Activated CD4-positive, alpha-beta T cell treated with anti-CD3 and anti-CD28 coated beads, Interleukin-2, amount 10 ng/mL, durations not matched to agents 7 days and 5 days (primary cell): ENCODE measurements at regions not wholly inside any gene's neighbourhood (a gene's known extent, or its start where the extent isn't known, plus 50 kb on each side); places are given as distances from the start of the nearest gene placed in this dataset.
A peak's percentile ranks its signal among the peaks of the same experiment; 100 is the strongest.

ENCODE experiments used
- CTCF ChIA-PET: fragments of 350-600 bp; sonication (Branson Sonifier 250); formaldehyde crosslinking; loops from one replicate; lab custom pipeline; 2021; ENCODE audit warnings: antibody characterized with exemption; lab: Charles Lee
- POLR2A ChIA-PET: fragments of 350-600 bp; sonication (Branson Sonifier 250); formaldehyde crosslinking; loops from one replicate; lab custom pipeline; 2021; ENCODE audit warnings: antibody characterized with exemption; lab: Charles Lee
- DNase-seq: peaks from one replicate; pipeline ENCODE4 v3.0.0-alpha.2; 2020
- H3K27ac Mint-ChIP-seq: one replicate; pipeline ENCODE4 v1.8.0; 2021; ENCODE audit warnings: mild to moderate bottlenecking, moderate library complexity, mixed read lengths
- H3K27me3 Mint-ChIP-seq: one replicate; pipeline ENCODE4 v1.8.0; 2021; ENCODE audit warnings: mixed read lengths
- H3K36me3 Mint-ChIP-seq: one replicate; pipeline ENCODE4 v1.8.0; 2021; ENCODE audit warnings: low read depth, mixed read lengths
- H3K4me1 Mint-ChIP-seq: one replicate; pipeline ENCODE4 v1.8.0; 2021; ENCODE audit warnings: mixed read lengths
- H3K4me3 Mint-ChIP-seq: one replicate; pipeline ENCODE4 v1.8.0; 2021; ENCODE audit warnings: mild to moderate bottlenecking, moderate library complexity, mixed read lengths
- H3K9me3 Mint-ChIP-seq: one replicate; pipeline ENCODE4 v1.8.0; 2021; ENCODE audit warnings: mixed read lengths

- H3K27me3 Mint-ChIP-seq: no peaks in the 10 kb centered on the region
- no peak for DNase-seq
- peaks cover 9% of the 10 kb centered on the region for H3K9me3 Mint-ChIP-seq
- POLR2A ChIA-PET: no interaction called here
- H3K36me3 Mint-ChIP-seq: no peaks in the 10 kb centered on the region
- no peak overlapping the region for H3K27ac Mint-ChIP-seq
- CTCF ChIA-PET: no interaction called here
- H3K4me3 Mint-ChIP-seq: no peak overlapping the region
- H3K4me1 Mint-ChIP-seq: no peaks in the 10 kb centered on the region
Observed at GRCh38 chr7:68424658-68425297, 1173.5 kb upstream of the AUTS2 start.

GRCh38 chr7:68425377-68425776 lies 1172.9 kb upstream of the AUTS2 start:
- ChIA-PET POLR2A (no interaction called here), CTCF (no interaction called here)
- H3K4me1 Mint-ChIP-seq: no peaks in the 10 kb centered on the region
- no peak overlapping the region for H3K27ac Mint-ChIP-seq
- H3K36me3 Mint-ChIP-seq: no peaks in the 10 kb centered on the region
- DNase-seq: no peak
- H3K4me3 Mint-ChIP-seq: no peak overlapping the region
- peaks cover 9% of the 10 kb centered on the region for H3K9me3 Mint-ChIP-seq
- no peaks in the 10 kb centered on the region for H3K27me3 Mint-ChIP-seq

GRCh38 chr7:68429411-68430117 lies 1168.7 kb upstream of the AUTS2 start:
- H3K27ac Mint-ChIP-seq: no peak overlapping the region
- H3K9me3 Mint-ChIP-seq: peaks cover 14% of the 10 kb centered on the region
- H3K4me3 Mint-ChIP-seq: no peak overlapping the region
- POLR2A ChIA-PET: no interaction called here
- H3K4me1 Mint-ChIP-seq: no peaks in the 10 kb centered on the region
- CTCF ChIA-PET: no interaction called here
- H3K27me3 Mint-ChIP-seq: no peaks in the 10 kb centered on the region
- no peaks in the 10 kb centered on the region for H3K36me3 Mint-ChIP-seq
- DNase-seq: no peak

GRCh38 chr7:68432585-68432984 lies 1165.7 kb upstream of the AUTS2 start:
- ChIA-PET CTCF (no interaction called here), POLR2A (no interaction called here)
- Mint-ChIP-seq H3K4me1 (no peaks in the 10 kb centered on the region), H3K27me3 (no peaks in the 10 kb centered on the region), H3K4me3 (no peak overlapping the region), H3K27ac (no peak overlapping the region), H3K36me3 (no peaks in the 10 kb centered on the region), H3K9me3 (peaks cover 21% of the 10 kb centered on the region)
- DNase-seq: no peak

GRCh38 chr7:68433462-68434070 lies 1164.7 kb upstream of the AUTS2 start:
- H3K27me3 Mint-ChIP-seq: no peaks in the 10 kb centered on the region
- CTCF ChIA-PET: no interaction called here
- H3K27ac Mint-ChIP-seq: no peak overlapping the region
- POLR2A ChIA-PET: no interaction called here
- H3K9me3 Mint-ChIP-seq: peaks cover 22% of the 10 kb centered on the region
- no peaks in the 10 kb centered on the region for H3K36me3 Mint-ChIP-seq
- H3K4me3 Mint-ChIP-seq: no peak overlapping the region
- no peaks in the 10 kb centered on the region for H3K4me1 Mint-ChIP-seq
- DNase-seq: no peak

GRCh38 chr7:68434857-68435256 lies 1163.4 kb upstream of the AUTS2 start:
- no peaks in the 10 kb centered on the region for H3K27me3 Mint-ChIP-seq
- H3K4me3 Mint-ChIP-seq: no peak overlapping the region
- ChIA-PET CTCF (no interaction called here), POLR2A (no interaction called here)
- no peaks in the 10 kb centered on the region for H3K4me1 Mint-ChIP-seq
- H3K36me3 Mint-ChIP-seq: no peaks in the 10 kb centered on the region
- H3K27ac Mint-ChIP-seq: no peak overlapping the region
- DNase-seq: no peak
- peaks cover 24% of the 10 kb centered on the region for H3K9me3 Mint-ChIP-seq

- H3K4me3 Mint-ChIP-seq: no peak overlapping the region
Observed at GRCh38 chr7:68438016-68438415, 1160.3 kb upstream of the AUTS2 start.

GRCh38 chr7:68438811-68439210 lies 1159.5 kb upstream of the AUTS2 start:
- DNase-seq: no peak
- Mint-ChIP-seq H3K27ac (no peak overlapping the region), H3K27me3 (no peaks in the 10 kb centered on the region), H3K4me1 (no peaks in the 10 kb centered on the region), H3K36me3 (no peaks in the 10 kb centered on the region), H3K9me3 (peaks cover 32% of the 10 kb centered on the region), H3K4me3 (no peak overlapping the region)
- ChIA-PET CTCF (no interaction called here), POLR2A (no interaction called here)

More at GRCh38 chr7:68438016-68438415, 1160.3 kb upstream of the AUTS2 start:
- H3K36me3 Mint-ChIP-seq: no peaks in the 10 kb centered on the region
- CTCF ChIA-PET: no interaction called here
- H3K4me1 Mint-ChIP-seq: no peaks in the 10 kb centered on the region
- no peak overlapping the region for H3K27ac Mint-ChIP-seq
- no peak for DNase-seq
- POLR2A ChIA-PET: no interaction called here
- peaks cover 29% of the 10 kb centered on the region for H3K9me3 Mint-ChIP-seq
- H3K27me3 Mint-ChIP-seq: no peaks in the 10 kb centered on the region

- CTCF ChIA-PET: no interaction called here
- POLR2A ChIA-PET: no interaction called here
Observed at GRCh38 chr7:68439897-68440296, 1158.4 kb upstream of the AUTS2 start.

GRCh38 chr7:68440866-68441265 lies 1157.4 kb upstream of the AUTS2 start:
- peaks cover 26% of the 10 kb centered on the region for H3K9me3 Mint-ChIP-seq
- CTCF ChIA-PET: no interaction called here
- POLR2A ChIA-PET: no interaction called here
- H3K36me3 Mint-ChIP-seq: no peaks in the 10 kb centered on the region
- no peaks in the 10 kb centered on the region for H3K4me1 Mint-ChIP-seq
- no peak overlapping the region for H3K4me3 Mint-ChIP-seq
- no peaks in the 10 kb centered on the region for H3K27me3 Mint-ChIP-seq
- no peak for DNase-seq
- H3K27ac Mint-ChIP-seq: no peak overlapping the region

More at GRCh38 chr7:68439897-68440296, 1158.4 kb upstream of the AUTS2 start:
- Mint-ChIP-seq H3K36me3 (no peaks in the 10 kb centered on the region), H3K9me3 (peaks cover 28% of the 10 kb centered on the region), H3K4me1 (no peaks in the 10 kb centered on the region), H3K4me3 (no peak overlapping the region), H3K27ac (peak overlapping the region; percentile 5), H3K27me3 (no peaks in the 10 kb centered on the region)
- no peak for DNase-seq

- H3K36me3 Mint-ChIP-seq: no peaks in the 10 kb centered on the region
- H3K4me1 Mint-ChIP-seq: no peaks in the 10 kb centered on the region
- H3K9me3 Mint-ChIP-seq: peaks cover 26% of the 10 kb centered on the region
- ChIA-PET CTCF (no interaction called here), POLR2A (no interaction called here)
- no peak overlapping the region for H3K27ac Mint-ChIP-seq
- DNase-seq: no peak
- H3K27me3 Mint-ChIP-seq: no peaks in the 10 kb centered on the region
- no peak overlapping the region for H3K4me3 Mint-ChIP-seq
Observed at GRCh38 chr7:68441645-68442044, 1156.6 kb upstream of the AUTS2 start.

GRCh38 chr7:68442931-68443631 lies 1155.2 kb upstream of the AUTS2 start:
- POLR2A ChIA-PET: no interaction called here

GRCh38 chr7:68444042-68444441 lies 1154.2 kb upstream of the AUTS2 start:
- H3K36me3 Mint-ChIP-seq: no peaks in the 10 kb centered on the region
- peaks cover 26% of the 10 kb centered on the region for H3K9me3 Mint-ChIP-seq
- no peak for DNase-seq
- no peak overlapping the region for H3K4me3 Mint-ChIP-seq
- H3K4me1 Mint-ChIP-seq: no peaks in the 10 kb centered on the region
- H3K27ac Mint-ChIP-seq: no peak overlapping the region
- CTCF ChIA-PET: no interaction called here
- no peaks in the 10 kb centered on the region for H3K27me3 Mint-ChIP-seq
- POLR2A ChIA-PET: no interaction called here

More at GRCh38 chr7:68442931-68443631, 1155.2 kb upstream of the AUTS2 start:
- Mint-ChIP-seq H3K36me3 (no peaks in the 10 kb centered on the region), H3K27me3 (no peaks in the 10 kb centered on the region), H3K4me1 (no peaks in the 10 kb centered on the region), H3K27ac (no peak overlapping the region), H3K9me3 (peaks cover 20% of the 10 kb centered on the region), H3K4me3 (no peak overlapping the region)
- CTCF ChIA-PET: interaction anchor here (0.6 kb wide), 1 partner anchor 45 kb away, joined by 3 read pairs; no protein-coding TSS in a partner anchor
- no peak for DNase-seq
